OCI-LY1 (cell line): ENCODE measurements at regions not wholly inside any gene's neighbourhood (a gene's known extent, or its start where the extent isn't known, plus 50 kb on each side); places are given as distances from the start of the nearest gene placed in this dataset.

ENCODE experiments used
- CTCF ChIP-seq: fragments of 200-600 bp; sonication (generic), shearing (Covaris generic); IDR thresholded peaks from 2 replicates; pipeline ENCODE4 v1.5.1; 2017; ENCODE audit warnings: mild to moderate bottlenecking, antibody characterized with exemption, low read length, moderate library complexity, mixed read lengths
- EZH2 ChIP-seq: fragments of 200-600 bp; sonication (generic), shearing (Covaris generic); IDR thresholded peaks from 2 replicates; pipeline ENCODE4 v1.8.0; 2017; ENCODE audit warnings: borderline replicate concordance, mixed run types, mild to moderate bottlenecking, antibody characterized with exemption, low read length, moderate library complexity, mixed read lengths

- TF ChIP-seq CTCF (no peak), EZH2 (no peak)
These were observed 75.5 kb upstream of the PALM2AKAP2 start for GRCh38 chr9:109704546-109704945.
